ENCODE measurements at regions not wholly inside any gene's neighbourhood (a gene's known extent, or its start where the extent isn't known, plus 50 kb on each side); places are given as distances from the start of the nearest gene placed in this dataset.

DNA sequence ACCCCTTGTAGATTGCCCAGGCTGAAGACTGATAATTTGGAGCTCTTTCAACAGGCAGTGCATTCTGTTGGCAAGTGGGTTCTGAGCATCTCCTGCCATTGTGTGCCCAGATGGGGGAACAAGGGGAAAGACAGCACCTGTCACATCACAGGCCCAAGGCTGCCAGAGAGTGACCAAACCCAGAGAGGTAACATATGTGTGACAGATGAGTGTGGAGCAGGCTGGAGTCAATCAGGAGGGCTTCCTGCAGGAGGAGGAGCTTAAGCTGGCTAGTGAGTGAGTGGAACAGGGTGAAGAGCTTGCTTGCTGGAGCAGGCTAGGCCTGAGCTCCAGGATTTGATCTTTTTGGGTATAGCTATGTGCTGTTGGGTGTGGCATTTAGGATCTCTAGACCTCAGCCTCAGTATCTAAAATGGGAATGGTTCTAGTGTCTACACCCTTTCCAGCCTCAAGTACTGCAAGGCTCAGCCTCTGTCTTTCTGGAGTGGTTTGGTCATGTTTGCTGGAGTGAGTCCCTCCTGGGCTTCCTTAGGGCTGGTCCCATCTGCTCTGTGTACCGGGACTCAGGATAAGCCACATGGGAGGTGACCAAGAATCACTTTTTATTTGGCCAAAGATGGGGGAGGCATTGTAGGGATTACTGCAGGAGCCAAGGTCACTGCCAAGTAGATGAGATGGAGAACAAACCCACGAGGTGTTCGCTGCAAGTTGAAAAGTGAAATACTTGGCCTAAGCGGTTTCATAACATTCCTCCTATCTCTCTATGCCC, 152.4 kb upstream of the TSHZ3 start:
- no peak for DNase-seq (ENCODE audit: low spot score)

- DNase-seq (ENCODE audit: low spot score), result no peak
Observed at GRCh38 chr19:31502536-31503170, 153.4 kb upstream of the TSHZ3 start.

DNA sequence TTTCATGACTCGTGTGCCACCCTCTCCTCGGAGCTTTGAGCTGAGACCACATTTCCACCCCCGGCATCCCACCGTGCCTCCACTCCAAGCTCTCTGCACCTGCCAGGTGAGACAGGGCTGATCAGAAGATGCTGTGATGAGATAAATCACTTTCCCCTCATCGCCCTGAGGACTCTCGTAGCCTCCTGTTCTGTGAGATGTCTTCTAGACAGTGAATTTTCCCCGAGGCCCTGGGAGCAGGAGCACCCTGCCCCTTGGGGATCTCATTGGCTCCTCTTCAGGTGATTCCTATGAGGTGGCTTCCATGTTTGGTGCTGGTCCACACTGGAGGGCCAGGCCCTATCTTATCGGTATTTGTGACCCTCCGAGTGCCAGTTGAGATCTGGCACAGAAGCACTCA, 154.0 kb upstream of the TSHZ3 start:
- DNase-seq (ENCODE audit: low spot score), result no peak

- DNase-seq (ENCODE audit: low spot score), result no peak
Observed at GRCh38 chr19:31504221-31504620, 155.0 kb upstream of the TSHZ3 start.

DNA sequence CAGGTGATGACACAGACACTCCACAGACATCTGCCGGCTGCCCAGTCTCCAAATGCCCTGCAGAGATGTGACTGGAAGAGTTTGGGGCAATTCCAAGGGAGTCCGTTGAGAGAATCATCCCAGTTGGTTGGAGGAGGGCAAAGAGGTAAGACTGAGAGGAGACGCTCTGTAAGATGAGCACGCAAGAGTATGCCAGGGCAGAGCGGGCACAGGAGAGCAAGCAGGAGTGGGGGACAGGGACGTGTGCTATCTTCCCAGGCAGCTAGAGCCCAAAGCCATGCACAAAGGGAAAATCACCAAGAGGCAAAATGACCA, 156.3 kb upstream of the TSHZ3 start:
- no peak for DNase-seq (ENCODE audit: low spot score)

- no peak for DNase-seq (ENCODE audit: low spot score)
Observed at GRCh38 chr19:31506102-31506501, 156.9 kb upstream of the TSHZ3 start.

- DNase-seq (ENCODE audit: low spot score), result no peak
Observed at GRCh38 chr19:31510635-31511034, 161.4 kb upstream of the TSHZ3 start.

DNA sequence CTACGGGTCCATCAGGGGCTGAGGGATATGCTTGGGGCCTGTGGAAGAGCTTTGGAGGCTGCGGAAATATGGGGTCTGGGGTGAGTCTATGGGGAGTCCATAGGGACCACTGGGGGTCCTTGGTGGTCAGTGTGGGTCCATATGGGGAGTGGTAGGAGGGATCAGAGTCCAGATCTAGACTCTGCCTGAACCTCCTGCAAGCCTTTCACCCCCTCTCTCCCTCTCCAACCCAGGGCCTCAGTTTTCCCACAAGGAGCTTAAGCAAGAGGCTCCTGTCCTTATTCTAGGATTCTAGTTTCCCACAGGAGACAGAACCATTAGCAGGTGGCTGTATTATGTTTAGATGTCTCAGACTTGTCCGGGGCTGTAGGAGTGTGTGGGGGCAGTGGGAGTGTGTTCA, 161.9 kb upstream of the TSHZ3 start:
- no peak for DNase-seq (ENCODE audit: low spot score)

GRCh38 chr19:31511696-31512095, 162.5 kb upstream of the TSHZ3 start:
- no peak for DNase-seq (ENCODE audit: low spot score)

DNA sequence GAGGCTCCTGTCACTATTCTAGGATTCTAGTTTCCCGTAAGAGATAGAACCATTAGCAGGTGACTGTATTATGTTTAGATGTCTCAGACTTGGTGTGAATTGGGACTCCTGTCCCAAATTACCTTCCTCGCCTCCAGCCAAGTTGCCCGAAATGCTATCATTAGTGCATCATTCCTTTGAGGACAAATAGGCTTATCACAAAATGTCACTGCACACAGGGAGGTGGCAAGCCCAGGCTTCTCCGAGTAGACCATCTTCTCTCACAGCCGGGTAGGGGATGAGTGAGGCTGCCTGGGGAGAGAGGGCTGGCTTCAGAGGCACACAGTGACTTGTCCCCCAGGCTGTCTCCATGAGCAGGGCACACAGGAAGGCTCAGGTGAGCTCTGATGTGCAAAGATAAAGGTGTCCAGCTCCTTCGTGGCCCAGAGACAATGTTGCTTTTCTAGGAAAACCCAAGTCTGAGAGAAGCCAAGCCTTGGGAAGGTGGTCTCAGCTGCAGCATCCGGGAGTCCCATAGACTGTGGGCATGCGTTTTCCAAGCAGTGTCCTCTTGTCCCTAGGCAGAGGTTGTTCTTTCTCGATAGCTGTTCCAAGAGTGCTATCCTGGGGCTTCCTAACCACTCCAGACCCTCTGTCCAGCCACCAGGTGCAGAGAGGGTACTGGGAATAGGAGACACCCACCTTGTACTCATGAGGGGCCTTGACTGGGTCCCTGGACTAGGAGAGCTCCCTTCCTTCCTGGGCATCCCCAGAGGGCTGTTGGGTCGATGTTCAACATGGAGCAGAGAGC, 163.1 kb upstream of the TSHZ3 start:
- DNase-seq (ENCODE audit: low spot score), result no peak

DNA sequence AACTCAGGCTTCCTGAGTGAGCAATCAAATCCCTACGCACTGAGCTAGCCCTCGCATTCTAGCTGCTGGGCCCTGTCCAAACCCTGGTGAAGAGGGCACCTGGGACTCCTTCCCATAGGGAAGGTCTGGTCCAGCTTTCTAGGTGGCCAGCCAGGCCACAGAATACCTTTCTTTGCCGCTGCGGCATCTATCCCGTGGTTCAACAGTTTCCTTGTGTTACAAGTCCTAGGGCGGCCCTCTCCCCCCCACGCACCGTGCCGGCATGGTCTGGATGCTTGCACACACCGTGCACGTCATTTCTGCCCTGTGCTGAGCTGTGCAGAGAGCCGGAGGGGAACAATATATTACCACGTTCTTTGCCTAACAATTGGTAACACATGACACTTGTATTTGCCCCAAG, 164.6 kb upstream of the TSHZ3 start:
- DNase-seq (ENCODE audit: low spot score), result no peak

GRCh38 chr19:31515931-31516330, 166.7 kb upstream of the TSHZ3 start:
- DNase-seq (ENCODE audit: low spot score), result no peak

- DNase-seq (ENCODE audit: low spot score), result no peak
Observed at GRCh38 chr19:31516756-31517155, 167.5 kb upstream of the TSHZ3 start.

DNA sequence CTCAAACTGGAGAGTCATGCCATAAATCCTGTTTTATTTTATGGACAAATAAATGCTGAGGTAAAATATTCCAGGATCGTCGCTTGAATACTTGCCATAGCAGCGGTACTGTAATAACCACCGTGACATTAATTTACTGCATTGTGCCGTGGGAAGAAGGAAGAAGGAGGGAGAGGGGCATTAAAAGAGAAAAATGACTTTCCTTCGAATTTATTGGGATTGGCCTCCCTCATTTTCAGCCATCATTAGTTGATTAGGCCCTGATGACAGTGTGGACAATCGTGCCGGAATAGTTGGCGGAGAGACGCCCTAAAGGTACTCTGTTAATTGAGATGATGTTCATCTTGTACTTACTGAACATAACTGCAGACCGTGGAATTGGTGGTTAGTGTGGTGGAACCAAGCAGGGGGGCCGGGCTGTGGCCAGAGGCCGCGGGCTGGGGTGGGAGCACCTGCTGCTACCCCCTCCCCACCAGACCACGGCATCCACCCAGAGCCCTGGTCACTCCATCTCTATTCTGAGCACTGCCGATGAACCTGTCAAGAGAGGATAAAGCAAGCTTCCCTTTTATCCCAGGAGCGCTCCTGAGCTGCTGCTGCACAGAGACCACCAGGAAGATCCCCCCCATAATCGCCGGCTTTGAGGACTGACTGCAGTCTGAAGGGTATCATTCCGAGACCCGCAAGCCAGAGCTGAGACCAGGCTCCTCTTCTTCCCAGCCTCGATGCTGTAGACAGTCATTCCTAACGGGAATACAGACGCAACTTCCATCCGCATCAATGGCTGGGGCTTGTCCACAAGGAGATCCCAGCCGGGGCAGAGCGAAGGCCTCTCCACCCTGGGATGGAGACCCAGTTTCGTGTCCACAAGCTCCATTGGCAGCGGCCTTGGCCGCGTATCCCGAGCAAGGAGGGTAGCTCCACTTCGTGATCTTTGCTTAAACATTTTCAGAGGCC, 168.3 kb upstream of the TSHZ3 start:
- no peak for DNase-seq (ENCODE audit: low spot score)

DNA sequence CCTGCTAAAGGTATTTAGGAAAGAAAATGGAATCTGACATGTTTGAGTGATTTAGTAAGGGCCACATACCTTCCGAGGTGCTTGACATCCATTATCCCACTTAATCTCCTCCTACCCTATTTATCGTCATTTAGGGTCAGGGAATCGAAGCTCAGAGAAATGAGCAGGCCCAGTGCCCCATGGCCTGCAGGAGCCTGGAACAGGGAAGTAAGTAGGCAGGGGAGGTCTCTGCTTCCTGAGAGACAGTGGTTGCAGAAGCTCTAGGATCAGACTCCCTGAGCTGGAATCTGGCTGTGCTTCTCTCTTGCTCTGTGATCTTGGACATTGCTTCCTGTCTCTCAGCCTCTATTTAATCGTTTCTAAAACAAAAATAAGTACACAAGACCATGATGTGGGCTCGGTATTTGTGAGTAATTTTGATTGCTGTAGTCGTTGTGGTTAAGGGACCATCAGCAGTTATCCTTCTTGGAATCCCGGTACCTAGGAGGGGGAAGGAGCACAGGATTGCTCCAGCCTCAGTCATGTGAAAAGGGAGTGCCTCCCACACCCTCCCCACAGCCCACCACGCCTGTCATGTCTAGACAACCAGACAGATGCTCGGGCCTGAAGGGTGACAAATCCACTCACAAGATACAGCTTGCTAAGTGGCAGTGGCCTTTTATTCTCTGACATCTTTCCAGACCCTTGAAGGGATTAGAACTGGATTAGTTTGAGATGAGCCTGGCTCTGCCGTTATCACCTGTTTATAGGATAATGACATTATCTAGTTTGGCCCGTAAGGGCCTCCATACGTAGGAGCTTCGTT, 169.2 kb upstream of the TSHZ3 start:
- DNase-seq (ENCODE audit: low spot score), result no peak

DNA sequence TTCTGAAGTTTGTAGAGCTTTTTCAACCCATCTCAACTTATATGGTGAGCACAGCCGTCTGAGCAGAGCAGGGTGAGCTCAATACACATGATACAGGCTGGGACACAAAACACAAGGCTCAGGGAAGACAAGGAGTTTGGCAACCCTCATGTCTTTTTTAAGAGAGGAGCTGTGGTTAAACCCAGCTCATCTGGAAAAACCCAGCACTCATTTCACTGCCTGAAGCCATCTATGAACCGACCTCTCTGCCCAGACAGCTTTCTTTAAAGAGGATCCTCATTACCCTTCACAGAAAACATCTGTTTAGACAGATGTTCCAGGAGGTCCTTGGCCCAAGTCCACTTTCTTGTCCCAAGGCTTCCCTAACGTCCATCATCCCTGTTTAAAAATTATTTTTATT, 170.0 kb upstream of the TSHZ3 start:
- no peak for DNase-seq (ENCODE audit: low spot score)

GRCh38 chr19:31519908-31520307, 170.7 kb upstream of the TSHZ3 start:
- DNase-seq (ENCODE audit: low spot score), result no peak

DNA sequence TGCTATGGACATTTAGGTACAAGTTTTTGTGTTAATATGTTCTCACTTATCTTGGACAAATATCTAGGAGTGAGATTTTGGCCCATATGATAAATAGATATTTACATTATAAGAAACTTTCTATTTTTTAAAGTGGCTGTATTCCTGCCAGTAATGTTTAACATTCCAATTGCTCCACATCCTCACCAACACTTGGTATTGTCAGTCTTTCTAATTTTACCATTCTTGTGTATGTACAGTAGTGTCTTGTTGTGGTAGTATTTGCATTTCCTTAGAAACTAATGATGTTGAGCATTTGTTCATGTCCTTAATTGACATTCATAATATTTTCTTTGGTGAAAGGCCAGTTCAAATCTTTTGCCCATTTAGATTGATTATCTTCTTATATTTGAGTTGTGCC, 171.4 kb upstream of the TSHZ3 start:
- DNase-seq (ENCODE audit: low spot score), result no peak

- DNase-seq (ENCODE audit: low spot score), result no peak
Observed at GRCh38 chr19:31525610-31526147, 176.4 kb upstream of the TSHZ3 start.

DNA sequence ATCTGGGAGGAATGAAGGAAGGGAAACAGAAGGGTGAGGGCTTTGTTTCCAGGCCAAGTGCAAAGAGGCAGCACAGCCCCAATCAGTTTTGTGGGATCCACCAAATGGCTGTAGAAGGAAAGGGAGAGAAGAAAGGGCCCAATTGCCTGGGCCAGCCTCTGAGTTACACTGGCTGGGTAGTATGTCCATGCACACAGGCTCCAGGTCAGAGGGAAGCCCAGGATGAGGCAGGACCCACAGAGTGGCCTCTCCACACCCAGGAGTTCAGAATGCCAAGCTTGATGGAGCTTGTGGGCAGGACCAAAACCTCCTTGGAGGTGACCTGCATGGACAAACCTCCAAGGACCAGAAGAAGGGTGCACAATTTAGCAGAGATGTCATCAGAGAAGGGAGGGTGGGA, 178.2 kb upstream of the TSHZ3 start:
- no peak for DNase-seq (ENCODE audit: low spot score)

DNA sequence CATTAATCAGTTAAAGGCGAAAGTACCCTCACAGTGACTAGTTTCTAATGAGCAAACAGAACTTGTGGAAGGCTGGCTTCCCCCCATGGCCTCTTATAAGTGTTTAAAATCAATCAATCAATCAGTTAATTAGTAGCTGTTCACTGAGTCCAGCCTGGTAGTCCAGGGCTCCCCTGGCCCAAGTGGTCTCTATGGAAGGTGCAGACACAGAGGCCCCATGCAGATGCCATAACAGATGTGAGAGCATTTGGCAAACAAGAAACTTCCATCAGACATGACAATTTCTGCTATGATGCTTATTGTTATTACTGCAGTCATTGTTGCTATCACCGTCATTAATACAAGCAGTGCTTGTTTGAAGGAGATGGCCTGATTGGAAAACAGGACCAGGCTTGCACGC, 179.0 kb upstream of the TSHZ3 start:
- no peak for DNase-seq (ENCODE audit: low spot score)

All from NAMALWA (cell line).